Tibial nerve (tissue), 3 donors: ENCODE measurements at regions not wholly inside any gene's neighbourhood (a gene's known extent, or its start where the extent isn't known, plus 50 kb on each side); places are given as distances from the start of the nearest gene placed in this dataset.

Experiments
- POLR2A ChIP-seq, 2 donors: fragments of 450-650 bp; IDR thresholded peaks; one replicate each; pipeline ENCODE4 v1.6.1; 2017; ENCODE audit warnings: antibody characterized with exemption in 2 of 2, mild to moderate bottlenecking in 2 of 2, moderate library complexity in 2 of 2
- TF ChIP-seq, protein P1 (sequence below), 5 experiments: fragments of 200-600 bp in 3 of 5; fragments of 450-650 bp in 2 of 5; sonication (generic) in 3 of 5; IDR thresholded peaks; one replicate each; pipeline ENCODE4 v1.5.1; 2016 to 2019; ENCODE audit warnings: antibody characterized with exemption in 5 of 5, mild to moderate bottlenecking in 3 of 5, moderate library complexity in 2 of 5

DNA sequence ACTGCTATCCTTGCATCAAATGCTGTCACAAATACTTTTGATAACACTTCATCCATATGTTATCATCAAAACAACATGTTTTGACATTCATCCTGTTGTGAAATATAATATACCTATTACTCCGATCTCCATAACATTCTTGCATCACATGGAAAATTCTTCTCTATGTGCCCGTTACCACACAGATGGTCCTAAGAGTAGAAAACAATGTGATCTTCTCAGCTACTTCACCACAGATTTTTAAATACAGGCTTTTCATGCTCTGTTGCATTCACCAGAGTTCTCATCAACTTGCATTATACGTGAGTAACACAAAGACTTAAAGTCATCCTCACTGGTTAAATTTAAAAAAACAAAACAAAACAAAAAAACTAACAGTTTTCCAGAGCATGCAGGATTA lies 1603.3 kb upstream of the ZEB2 start:
- TF ChIP-seq, protein P1, sequence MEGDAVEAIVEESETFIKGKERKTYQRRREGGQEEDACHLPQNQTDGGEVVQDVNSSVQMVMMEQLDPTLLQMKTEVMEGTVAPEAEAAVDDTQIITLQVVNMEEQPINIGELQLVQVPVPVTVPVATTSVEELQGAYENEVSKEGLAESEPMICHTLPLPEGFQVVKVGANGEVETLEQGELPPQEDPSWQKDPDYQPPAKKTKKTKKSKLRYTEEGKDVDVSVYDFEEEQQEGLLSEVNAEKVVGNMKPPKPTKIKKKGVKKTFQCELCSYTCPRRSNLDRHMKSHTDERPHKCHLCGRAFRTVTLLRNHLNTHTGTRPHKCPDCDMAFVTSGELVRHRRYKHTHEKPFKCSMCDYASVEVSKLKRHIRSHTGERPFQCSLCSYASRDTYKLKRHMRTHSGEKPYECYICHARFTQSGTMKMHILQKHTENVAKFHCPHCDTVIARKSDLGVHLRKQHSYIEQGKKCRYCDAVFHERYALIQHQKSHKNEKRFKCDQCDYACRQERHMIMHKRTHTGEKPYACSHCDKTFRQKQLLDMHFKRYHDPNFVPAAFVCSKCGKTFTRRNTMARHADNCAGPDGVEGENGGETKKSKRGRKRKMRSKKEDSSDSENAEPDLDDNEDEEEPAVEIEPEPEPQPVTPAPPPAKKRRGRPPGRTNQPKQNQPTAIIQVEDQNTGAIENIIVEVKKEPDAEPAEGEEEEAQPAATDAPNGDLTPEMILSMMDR (IDR thresholded peaks at IDR 0.05), result no peak
- TF ChIP-seq POLR2A (IDR thresholded peaks at IDR 0.05), result no peak
